ENCODE measurements at regions not wholly inside any gene's neighbourhood (a gene's known extent, or its start where the extent isn't known, plus 50 kb on each side); places are given as distances from the start of the nearest gene placed in this dataset.

- H3K27ac ChIP-seq (ENCODE audit: low read depth, low read length): no peak overlapping the region
- Mint-ChIP-seq H3K9me3 (ENCODE audit: unreplicated experiment) (peaks cover 6% of the 10 kb centered on the region), H3K36me3 (ENCODE audit: low read depth, unreplicated experiment) (peaks cover 2% of the 10 kb centered on the region), H3K27me3 (ENCODE audit: low read depth, unreplicated experiment) (no peaks in the 10 kb centered on the region), H3K4me1 (ENCODE audit: low read depth, unreplicated experiment) (no peaks in the 10 kb centered on the region), H3K4me3 (ENCODE audit: unreplicated experiment) (no peak overlapping the region), H3K27ac (ENCODE audit: unreplicated experiment) (no peak overlapping the region)
- H3K4me1 ChIP-seq (ENCODE audit: insufficient read depth, low read length): no peaks in the 10 kb centered on the region
- no peak overlapping the region for H2AFZ ChIP-seq (ENCODE audit: low read depth, low read length)
- H3K4me2 ChIP-seq (ENCODE audit: low read length): no peak overlapping the region
- no peak overlapping the region for H3K9ac ChIP-seq (ENCODE audit: low read length)
- TF ChIP-seq CTCF (IDR thresholded peaks at IDR 0.05; ENCODE audit: insufficient read depth, low read depth, low read length) (no peak), EZH2 (IDR thresholded peaks at IDR 0.05; ENCODE audit: insufficient read depth, low read length) (no peak)
- DNase-seq (ENCODE audit: low read depth) (no peak), FAIRE-seq (no peak)
- no peaks in the 10 kb centered on the region for H3K9me3 ChIP-seq (ENCODE audit: insufficient read depth, low read depth, low read length)
- H4K20me1 ChIP-seq (ENCODE audit: insufficient read depth, low read length): no peaks in the 10 kb centered on the region
- H3K36me3 ChIP-seq (ENCODE audit: insufficient read depth, low read length): no peaks in the 10 kb centered on the region
- no peaks in the 10 kb centered on the region for H3K27me3 ChIP-seq (ENCODE audit: insufficient read depth, low read length)
- H3K79me2 ChIP-seq (ENCODE audit: insufficient read depth, low read length): no peaks in the 10 kb centered on the region
- H3K4me3 ChIP-seq (ENCODE audit: insufficient read depth, low read depth, low read length): no peak overlapping the region
Observed at GRCh38 chr9:108397286-108397685, 458.5 kb downstream of the ACTL7B start.

GRCh38 chr9:108396611-108397010 is 459.2 kb downstream of the ACTL7B start:
- TF ChIP-seq CTCF (IDR thresholded peaks at IDR 0.05; ENCODE audit: insufficient read depth, low read depth, low read length): no peak
- no peak for TF ChIP-seq EZH2 (IDR thresholded peaks at IDR 0.05; ENCODE audit: insufficient read depth, low read length)

GRCh38 chr9:108396193-108396592 is 459.6 kb downstream of the ACTL7B start:
- Histone ChIP-seq H3K4me1 (ENCODE audit: insufficient read depth, low read length) (no peaks in the 10 kb centered on the region), H3K27me3 (ENCODE audit: insufficient read depth, low read length) (no peaks in the 10 kb centered on the region), H3K36me3 (ENCODE audit: insufficient read depth, low read length) (no peaks in the 10 kb centered on the region), H3K27ac (ENCODE audit: low read depth, low read length) (no peak overlapping the region), H2AFZ (ENCODE audit: low read depth, low read length) (no peak overlapping the region), H3K79me2 (ENCODE audit: insufficient read depth, low read length) (no peaks in the 10 kb centered on the region), H3K4me3 (ENCODE audit: insufficient read depth, low read depth, low read length) (no peak overlapping the region), H4K20me1 (ENCODE audit: insufficient read depth, low read length) (no peaks in the 10 kb centered on the region), H3K4me2 (ENCODE audit: low read length) (no peak overlapping the region), H3K9ac (ENCODE audit: low read length) (no peak overlapping the region), H3K9me3 (ENCODE audit: insufficient read depth, low read depth, low read length) (no peaks in the 10 kb centered on the region)
- no peaks in the 10 kb centered on the region for H3K4me1 Mint-ChIP-seq (ENCODE audit: low read depth, unreplicated experiment)
- H3K4me3 Mint-ChIP-seq (ENCODE audit: unreplicated experiment): no peak overlapping the region
- DNase-seq (ENCODE audit: low read depth): no peak
- H3K27me3 Mint-ChIP-seq (ENCODE audit: low read depth, unreplicated experiment): no peaks in the 10 kb centered on the region
- H3K9me3 Mint-ChIP-seq (ENCODE audit: unreplicated experiment): peaks cover 6% of the 10 kb centered on the region
- no peak for TF ChIP-seq CTCF (IDR thresholded peaks at IDR 0.05; ENCODE audit: insufficient read depth, low read depth, low read length)
- TF ChIP-seq EZH2 (IDR thresholded peaks at IDR 0.05; ENCODE audit: insufficient read depth, low read length): no peak
- no peak overlapping the region for H3K27ac Mint-ChIP-seq (ENCODE audit: unreplicated experiment)
- peaks cover 2% of the 10 kb centered on the region for H3K36me3 Mint-ChIP-seq (ENCODE audit: low read depth, unreplicated experiment)
- no peak for FAIRE-seq

More at GRCh38 chr9:108396611-108397010, 459.2 kb downstream of the ACTL7B start:
- no peaks in the 10 kb centered on the region for H3K79me2 ChIP-seq (ENCODE audit: insufficient read depth, low read length)
- no peak for FAIRE-seq
- Mint-ChIP-seq H3K27me3 (ENCODE audit: low read depth, unreplicated experiment) (no peaks in the 10 kb centered on the region), H3K4me1 (ENCODE audit: low read depth, unreplicated experiment) (no peaks in the 10 kb centered on the region), H3K9me3 (ENCODE audit: unreplicated experiment) (peaks cover 6% of the 10 kb centered on the region), H3K36me3 (ENCODE audit: low read depth, unreplicated experiment) (peaks cover 2% of the 10 kb centered on the region), H3K27ac (ENCODE audit: unreplicated experiment) (no peak overlapping the region), H3K4me3 (ENCODE audit: unreplicated experiment) (no peak overlapping the region)
- H3K9ac ChIP-seq (ENCODE audit: low read length): no peak overlapping the region
- H3K9me3 ChIP-seq (ENCODE audit: insufficient read depth, low read depth, low read length): no peaks in the 10 kb centered on the region
- no peaks in the 10 kb centered on the region for H3K4me1 ChIP-seq (ENCODE audit: insufficient read depth, low read length)
- no peak for DNase-seq (ENCODE audit: low read depth)
- H3K4me2 ChIP-seq (ENCODE audit: low read length): no peak overlapping the region
- H3K27ac ChIP-seq (ENCODE audit: low read depth, low read length): no peak overlapping the region
- H4K20me1 ChIP-seq (ENCODE audit: insufficient read depth, low read length): no peaks in the 10 kb centered on the region
- no peaks in the 10 kb centered on the region for H3K27me3 ChIP-seq (ENCODE audit: insufficient read depth, low read length)
- H3K36me3 ChIP-seq (ENCODE audit: insufficient read depth, low read length): no peaks in the 10 kb centered on the region
- H2AFZ ChIP-seq (ENCODE audit: low read depth, low read length): no peak overlapping the region
- H3K4me3 ChIP-seq (ENCODE audit: insufficient read depth, low read depth, low read length): no peak overlapping the region

Data from astrocyte (in vitro differentiated cells and primary cell).